Ovary (tissue), 3 donors: ENCODE measurements at regions not wholly inside any gene's neighbourhood (a gene's known extent, or its start where the extent isn't known, plus 50 kb on each side); places are given as distances from the start of the nearest gene placed in this dataset.

ENCODE experiments used
- CTCF ChIP-seq, 3 donors: fragments of 450-650 bp in 2 of 3; fragments of 200-600 bp in 1 of 3; IDR thresholded peaks; one replicate each; pipeline versions ENCODE4 v1.5.1 to v1.8.0; 2016 to 2022; ENCODE audit warnings: antibody characterized with exemption in 3 of 3, mild to moderate bottlenecking in 1 of 3
- EP300 ChIP-seq: sonication (generic); formaldehyde crosslinking; IDR thresholded peaks from one replicate; pipeline ENCODE4 v1.6.1; 2017; ENCODE audit warnings: antibody characterized with exemption
- POLR2A ChIP-seq: fragments of 450-650 bp; IDR thresholded peaks from one replicate; pipeline ENCODE4 v1.6.1; 2017; ENCODE audit warnings: antibody characterized with exemption, mild to moderate bottlenecking, moderate library complexity
- donor health status: DM: no; HTN: no; CAD: no.

DNA sequence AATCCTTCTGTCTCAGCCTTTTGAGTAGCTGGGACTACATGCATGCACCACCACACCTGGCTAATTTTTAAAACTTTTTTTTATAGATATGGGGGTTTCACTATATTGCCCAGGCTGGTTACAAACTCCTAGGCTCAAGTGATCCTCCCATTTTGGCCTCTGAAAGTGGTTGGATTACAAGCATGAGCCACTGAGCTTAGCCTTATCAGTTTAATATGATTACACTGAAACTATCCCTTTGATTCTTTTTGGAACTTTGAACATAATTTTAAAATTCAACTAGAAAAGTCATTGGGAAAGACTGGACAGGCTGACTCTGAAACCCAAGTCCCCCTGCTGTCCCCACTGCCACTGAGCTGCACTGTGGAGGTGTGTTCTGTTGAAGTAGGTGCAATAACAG is 114.8 kb downstream of the ARL4C start:
- TF ChIP-seq CTCF (IDR thresholded peaks at IDR 0.05) (no peak), EP300 (no peak), POLR2A (no peak)
